ENCODE measurements at regions not wholly inside any gene's neighbourhood (a gene's known extent, or its start where the extent isn't known, plus 50 kb on each side); places are given as distances from the start of the nearest gene placed in this dataset.

DNA sequence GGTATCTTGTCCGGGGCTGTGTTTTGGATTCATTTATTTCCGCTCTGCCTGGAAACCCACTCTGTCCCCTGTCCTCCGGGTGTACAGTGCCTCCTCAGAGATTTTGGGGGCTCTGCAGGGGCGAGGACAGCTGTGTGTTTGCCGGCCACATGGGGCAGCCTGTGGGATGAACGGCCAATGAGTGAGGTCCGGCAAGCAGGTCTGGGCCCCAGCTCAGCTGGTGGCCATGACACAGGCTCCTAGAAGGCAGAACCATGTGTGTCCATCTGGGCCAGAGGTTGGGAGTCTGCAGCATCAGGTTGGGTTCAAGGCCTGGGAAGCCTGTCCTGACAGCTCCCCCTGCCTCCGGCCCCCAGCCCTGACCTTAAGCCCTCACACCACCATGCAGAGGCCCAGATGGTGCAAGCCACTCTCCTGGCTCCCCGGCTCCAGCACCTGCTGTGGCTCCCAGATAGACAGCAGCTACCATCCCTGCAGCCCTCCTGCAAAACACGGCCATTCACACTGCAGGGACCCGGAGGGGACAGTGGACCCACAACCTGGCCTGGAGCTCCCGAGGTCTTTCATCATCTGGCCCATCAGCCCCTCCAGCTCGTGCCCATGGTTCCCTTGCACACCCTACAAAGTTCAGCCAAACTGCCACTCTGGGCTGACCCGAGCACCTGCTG lies 220.1 kb upstream of the C14orf180 start:
- no peak for DNase-seq

DNA sequence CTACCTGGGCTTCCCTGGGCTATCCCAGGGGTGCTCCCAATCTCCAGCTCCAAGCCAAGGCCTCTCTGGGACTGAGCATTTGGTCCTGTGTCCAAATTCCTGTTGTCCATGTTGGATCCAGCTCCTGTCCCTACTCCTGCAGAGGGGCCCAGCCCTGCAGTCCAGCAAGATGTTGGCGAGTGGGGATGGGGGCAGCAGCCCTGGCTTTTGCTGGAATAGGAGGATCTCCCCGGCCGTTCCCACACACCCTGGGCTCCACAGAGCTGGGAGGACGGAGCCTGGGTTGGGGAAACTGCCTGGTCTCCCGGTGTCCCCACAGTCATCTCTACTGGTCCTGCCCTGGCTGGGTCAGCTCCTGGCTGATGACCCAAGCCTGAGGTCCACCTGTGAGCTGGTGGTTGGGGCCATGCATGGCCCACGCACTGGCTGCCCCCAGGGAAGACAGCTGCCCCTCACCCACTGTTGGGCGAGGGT lies 219.6 kb upstream of the C14orf180 start:
- DNase-seq, result no peak

DNA sequence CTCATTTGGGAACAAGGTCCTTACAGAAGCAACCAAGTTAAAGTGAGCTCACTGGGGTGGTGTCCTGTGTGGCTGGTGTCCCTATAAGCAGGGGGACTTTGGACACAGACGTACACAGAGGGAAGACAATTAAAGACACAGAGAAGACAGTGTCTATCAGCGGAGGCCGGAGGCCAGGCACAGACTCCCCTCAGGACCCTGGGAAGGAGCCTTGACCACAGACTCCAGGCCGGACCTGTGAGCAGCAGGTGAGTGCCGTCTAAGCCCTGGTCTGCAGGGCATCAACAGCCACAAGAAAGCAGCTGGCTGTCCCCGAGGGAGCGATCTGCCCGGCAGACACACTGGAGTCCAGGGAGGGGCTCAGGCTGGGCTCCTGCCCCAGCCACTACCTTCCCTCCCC lies 219.1 kb upstream of the C14orf180 start:
- DNase-seq, result no peak

DNA sequence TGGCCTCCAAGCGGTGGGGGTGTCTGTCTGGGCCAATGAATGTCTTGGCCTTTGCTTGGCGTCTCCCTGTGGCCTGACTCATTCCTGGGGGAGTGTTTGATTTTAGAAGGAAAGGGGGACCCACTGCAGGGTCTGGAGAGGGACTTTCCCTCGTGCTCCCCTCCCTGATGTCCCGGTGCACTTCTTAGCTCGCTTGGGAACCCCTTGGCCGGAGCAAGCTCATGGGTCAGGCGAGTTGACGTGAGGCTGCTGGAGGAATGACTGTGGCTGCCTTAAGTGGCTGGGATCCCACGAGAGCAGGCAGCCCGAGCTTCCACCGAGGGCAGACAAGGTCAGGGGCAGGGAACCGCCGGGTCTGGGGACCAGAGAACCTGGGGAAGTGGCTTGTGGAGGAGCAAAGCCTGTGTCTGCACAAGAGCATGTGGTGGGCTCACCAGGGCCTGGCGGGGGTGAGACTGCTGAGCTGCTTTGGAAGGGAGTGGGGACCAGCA lies 218.4 kb upstream of the C14orf180 start:
- no peak for DNase-seq

DNA sequence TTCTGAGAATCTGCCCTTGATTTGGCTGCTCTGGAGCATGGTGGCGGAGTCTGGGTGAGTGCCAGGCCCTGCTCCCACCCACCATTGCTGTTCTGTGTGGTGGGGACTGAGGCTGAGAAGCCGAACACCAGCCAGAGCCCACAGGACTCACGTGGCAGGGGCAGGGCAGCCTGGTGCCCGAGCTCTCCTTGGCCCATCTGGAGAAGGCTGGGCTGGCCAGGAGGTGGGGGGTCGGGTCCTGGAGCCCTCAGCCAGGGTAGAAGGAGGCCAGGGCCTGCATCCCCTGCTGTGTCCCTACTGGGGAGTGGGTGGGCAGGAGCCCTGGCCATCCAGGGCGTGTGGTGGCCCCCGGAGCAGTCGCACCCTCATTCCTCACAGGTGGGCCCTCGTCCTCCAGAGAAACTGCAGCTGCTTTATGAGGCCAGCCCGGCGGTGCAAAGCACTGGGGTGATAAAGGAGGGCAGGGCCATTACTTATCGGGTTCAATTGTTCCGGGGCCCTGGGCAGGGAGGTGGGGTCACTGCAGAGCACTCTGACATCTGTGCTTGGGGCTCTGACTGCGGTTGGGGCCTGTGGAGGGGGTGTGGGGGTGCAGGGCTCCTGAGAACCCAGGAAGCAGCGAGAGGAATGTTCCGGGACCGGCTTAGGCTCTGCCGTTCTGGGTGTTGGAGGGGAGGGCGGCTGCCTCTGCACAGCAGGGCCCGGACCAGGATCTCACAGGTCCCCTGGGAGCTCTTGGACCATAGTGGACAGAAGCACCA lies 217.5 kb upstream of the C14orf180 start:
- no peak for DNase-seq

DNA sequence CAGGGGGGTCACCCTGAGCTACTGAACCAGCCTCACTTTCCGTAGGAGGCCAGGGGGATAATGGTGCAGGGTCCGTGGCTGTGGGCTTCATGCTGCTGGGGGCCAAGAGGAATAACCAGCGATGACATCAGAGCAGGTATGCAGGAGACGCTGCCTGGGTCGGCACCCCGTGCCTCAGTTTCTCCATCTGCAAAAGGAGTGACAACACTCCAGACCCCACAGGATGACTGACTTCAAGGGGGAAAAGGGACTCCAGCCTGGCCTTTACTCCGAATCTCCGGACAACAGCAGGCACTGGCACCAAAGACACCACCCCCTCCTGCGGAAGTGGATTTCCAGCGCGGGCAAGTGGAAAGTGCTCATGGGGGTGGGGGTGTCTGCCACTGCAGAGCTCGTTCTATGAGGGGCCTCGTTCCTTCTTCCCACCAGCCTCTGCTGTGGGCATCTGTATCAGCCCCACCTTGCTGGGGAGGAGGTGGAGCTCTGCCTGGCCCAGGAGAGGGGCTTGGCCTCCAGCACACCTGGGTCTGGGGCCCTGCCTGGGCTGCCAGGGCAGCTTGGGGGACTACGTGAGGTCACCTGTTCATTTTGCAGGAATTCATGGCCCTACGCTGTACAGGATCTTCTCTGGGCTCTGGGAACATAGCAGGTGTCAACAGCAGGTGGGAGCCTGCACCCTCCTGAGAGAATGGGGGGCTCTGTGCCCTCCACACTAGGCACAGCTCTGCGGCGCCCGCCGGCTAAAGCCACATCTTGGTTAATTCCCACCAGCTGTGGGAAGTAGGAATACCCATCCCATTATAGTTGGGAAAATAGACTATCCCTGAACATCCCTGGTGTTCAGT lies 216.6 kb upstream of the C14orf180 start:
- no peak for DNase-seq

DNA sequence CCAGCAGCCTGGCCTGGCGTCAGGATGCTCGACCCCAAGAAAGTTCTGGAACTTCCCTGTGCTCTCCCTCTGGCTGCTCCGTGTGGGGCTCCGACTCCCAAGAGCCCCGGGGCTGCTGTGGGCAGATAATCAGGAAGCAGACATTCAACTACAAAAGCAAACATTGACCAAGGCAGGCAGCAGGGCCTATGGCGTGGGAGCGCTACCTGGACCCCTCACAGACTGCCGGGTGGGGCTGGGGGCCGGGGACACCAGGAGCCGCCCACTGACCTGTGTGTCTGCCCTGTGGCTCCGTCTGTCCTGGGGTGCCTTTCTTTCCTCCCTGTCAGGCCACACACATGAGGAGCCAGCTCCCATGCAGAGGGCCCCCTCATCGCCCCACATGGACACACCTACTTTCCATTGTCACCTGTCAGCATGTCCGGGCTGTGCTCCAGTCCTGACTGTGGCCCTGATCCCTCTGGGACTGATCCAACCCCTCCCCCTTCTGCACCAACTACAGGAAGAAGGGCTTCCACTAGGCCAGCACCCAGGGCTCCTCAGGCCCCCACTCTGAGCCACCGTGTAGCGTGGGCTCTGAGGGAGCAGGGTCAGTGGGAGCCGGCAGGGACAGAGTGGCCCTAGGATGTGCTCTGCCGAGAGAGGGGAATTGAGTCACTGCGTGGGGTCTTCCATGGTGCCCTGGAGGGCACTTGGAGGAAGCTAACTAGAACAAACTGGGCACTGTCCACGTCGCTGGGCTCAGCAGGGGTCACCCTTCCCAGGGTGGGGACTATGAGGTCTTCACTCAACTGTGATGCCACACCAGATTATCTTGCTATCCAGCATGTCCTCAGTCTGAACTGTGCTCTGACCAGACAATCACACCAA lies 215.4 kb upstream of the C14orf180 start:
- no peak for DNase-seq

DNA sequence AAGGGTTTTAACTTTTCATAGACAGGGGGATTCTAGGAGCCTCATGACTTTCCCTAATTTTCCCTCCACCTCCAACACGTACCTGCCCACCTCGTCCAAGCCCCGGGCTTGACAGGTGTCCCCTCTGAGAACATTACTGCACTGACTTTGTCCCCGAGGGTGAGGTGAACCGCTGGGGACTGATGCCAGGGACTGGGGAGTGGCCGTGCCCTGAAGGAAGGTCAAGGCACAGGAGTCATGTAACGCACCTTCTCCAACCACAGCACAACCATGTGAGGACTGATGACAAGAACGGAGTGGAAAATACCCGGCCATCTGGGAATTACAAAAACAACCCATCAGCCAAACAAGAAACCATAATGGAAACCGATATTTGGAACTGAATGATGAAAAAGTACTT lies 214.7 kb upstream of the C14orf180 start:
- DNase-seq, result no peak

DNA sequence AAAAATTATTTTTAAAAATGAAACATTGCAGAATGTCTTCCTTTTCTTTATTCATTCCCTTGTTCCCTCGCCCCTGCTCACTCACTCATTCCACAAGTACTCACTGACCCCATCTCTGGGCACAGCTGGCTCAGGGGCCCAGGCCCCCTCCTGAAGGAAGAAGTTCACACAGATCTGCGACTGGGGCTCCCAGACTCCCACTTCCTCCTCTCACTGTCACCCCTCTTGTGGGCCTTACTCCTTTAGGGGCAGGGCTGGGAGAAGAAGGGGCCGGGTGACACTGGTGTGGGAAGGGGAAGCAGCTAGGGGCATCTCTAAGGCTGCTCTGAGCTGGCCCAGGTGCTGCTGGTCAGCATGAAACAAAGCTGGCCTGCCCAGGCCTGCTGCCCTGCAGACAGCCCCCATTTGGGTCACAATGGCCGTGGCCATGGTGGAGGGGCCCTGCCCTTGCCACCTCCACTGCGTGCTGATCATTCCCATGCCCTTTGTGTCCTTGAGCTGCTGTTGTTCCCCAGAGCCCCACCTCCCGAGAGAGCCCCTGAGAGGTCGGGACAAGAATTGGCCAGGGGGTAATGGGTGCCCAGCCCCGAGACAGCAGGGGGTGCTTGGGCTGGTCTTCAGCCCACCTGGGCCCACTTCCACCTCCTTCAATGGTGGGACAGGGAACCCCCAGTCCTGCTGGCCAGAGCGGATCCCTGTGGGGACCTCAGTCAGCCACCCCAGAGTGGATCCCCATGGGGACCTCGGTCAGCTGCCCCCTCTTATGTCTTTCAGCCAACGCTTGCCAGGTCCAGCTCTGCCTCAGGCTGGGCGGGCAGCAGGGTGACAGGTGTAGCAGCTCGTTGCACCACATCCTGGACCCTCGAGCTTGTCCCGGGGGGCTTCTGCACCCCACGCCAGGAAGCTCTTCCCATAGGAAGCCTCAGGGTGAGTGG lies 212.4 kb upstream of the C14orf180 start:
- no peak for DNase-seq

DNA sequence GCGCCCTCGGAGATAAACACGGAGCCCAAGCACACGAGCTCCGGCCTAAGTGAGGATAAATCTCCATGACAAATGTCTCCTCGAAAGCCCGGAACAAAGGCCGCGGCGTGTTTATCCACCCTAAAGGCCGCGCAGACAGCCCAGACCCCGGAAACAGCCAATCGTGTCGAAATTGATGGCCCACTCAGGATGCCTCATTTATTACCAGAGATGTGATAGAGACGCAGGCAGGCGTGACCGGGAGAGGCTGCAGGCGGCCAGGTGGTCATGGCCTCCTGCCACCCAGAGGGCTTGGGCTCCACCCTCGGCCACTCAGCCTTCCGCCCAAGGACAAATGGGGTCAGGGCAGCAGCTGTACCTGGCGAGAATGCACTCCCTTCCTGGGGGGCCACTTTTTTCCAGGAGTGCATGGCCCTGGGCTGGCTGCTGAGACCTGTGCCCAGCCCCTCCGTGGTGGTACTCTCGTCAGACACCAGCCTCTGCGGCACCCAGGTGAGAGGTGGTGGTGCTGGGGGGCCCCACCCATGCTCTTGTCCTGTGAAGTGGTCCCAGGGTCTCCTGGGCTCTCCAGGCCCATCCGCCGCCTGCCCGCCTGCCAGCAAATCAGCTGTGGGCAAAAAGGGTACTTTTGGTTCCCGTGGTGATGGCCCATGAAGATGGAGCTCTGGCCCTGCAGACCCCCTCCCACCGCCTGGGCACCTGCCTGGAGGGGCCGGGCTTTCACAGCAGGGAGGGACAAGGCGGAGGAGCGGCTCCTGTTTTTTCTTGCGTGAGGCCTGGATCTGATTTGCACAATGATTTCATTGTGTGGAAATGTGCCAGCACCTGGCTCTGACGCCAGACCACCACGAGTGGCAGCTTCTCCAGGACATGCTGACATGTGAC lies 211.5 kb upstream of the C14orf180 start:
- DNase-seq, result no peak

DNA sequence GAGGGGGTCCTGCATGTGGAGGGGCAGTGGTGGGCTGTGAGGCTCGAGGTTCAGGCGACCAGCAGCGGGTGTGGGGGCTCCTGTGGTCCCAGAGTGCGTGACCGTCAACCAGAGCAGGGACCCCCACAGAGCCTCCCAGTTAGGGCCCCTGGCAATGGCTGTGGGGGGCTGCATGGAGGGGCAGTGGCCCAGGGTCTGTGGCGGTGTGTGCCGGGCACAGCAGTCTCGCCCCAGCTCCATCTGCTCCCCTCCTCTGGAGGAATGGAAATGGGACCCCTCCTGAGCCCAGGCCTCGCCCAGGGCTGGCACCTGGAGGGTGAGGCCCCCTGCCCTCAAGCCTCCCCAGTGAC lies 210.8 kb upstream of the C14orf180 start:
- DNase-seq, result no peak

DNA sequence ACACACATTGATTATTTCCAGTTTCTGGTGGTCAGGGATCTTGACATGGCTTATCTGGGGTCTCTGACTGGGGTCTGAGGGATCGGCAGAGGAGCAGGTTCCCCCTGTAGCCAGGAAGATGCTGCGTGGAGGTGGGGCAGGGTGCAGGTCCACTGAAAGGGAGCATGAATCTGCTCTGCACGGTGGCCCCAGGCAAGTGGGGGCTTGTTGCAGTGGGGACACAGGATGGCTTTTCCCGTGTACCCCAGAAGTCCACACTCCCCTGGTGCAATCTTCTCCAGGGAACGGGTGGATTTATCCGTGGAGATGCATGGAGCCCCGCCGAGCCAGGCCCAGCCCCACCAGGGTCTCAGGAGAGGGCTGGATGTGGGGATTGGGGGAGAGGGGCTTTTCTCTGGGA lies 210.4 kb upstream of the C14orf180 start:
- DNase-seq, result no peak

DNA sequence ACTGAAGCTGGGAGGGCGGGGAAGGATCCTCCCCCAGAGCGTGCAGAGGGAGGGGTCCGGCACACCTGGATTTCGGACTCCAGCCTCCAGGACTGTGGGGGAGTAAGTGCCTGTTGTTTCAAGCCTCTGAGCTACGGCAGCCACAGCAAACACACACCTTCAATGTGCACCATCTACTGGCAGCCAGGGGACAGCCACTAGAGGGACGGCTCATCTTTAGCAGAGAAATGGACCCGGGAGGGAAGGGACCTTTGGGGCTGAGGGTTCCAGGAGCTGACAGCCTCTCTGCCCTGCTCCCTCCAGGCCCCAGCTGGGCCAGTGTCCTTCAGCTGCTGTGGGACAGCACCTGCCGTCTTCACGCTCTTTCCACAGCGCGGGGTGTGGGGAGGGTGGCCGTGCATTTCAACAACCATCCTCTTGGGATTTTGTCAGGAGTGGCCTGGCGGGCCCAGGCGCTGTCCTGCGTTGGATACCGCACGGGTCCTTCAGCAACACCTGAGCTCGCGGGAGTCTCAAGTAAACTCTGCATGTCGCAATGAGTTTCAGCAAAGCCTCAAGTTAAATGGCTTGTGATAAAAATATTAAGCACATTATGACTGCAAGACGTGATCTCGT lies 209.2 kb upstream of the C14orf180 start:
- DNase-seq, result no peak

DNA sequence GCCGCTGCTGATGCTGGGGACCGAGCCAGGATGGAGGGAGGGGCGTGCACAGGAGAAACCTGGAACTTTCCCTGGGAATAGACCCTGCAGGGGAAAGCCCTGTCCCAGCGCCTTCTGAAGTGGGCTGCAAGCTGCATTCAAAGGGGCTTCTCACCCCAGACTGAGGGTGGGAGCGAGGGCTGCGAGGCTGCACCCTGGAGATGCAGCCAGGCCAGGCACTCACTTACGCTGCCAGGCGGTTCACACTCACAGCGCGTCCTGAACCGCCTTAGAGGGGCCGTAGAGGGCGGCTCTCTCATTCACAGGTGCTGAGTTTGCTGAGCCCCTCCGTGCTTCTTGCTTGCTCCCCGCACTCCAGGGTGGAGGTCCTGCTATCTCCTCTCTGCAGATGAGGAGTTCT lies 208.5 kb upstream of the C14orf180 start:
- no peak for DNase-seq

DNA sequence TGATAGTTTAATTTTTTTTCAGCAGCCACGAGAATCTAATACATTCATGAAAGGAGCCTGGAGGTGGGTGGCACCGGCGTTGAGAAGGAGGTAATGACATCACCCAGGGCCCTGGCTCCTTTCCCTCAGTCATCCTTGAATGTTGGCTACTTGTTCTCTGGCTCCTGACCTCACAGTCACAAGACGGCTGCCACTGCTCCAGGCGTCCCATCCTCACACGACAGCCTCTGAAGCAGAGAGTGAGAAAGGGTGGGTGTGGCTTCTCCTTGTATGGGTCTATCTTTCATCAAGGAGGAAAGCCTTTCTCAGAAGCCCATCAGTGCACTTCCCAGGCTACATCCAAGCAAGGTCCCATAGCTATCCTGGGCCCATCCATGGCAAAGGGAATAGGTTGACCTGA lies 207.6 kb upstream of the C14orf180 start:
- no peak for DNase-seq

DNA sequence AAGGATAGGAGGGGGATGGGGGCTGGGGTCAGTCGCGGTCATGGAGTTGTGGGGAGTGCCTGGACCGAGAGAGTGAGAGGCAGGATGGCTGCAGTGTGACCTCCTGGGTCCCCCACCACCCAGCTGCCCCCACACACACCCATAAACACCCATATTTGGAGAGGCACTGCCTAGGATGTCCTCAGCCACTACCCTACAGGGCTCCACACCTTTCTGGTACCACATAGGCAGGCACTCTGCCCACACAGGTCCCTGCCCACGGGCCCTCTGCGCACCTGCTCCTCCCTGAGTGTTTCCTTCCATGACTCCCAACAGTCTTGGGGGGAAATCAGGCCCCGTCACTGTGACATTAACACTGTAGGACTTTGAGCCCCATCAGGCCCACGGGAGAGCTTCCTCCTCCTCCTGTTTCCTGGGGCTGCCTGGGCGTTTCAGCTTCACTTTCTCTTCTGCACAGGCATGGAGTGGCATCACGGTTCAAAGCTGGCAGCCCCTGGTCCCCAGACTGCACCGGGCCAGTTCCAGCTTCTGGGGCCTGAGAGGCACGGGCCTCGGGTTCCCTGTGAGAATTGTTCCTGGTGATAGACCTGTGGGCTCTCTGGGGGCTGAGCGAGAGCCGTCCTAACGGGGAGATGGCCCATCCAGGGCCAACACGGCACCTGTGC lies 207.0 kb upstream of the C14orf180 start:
- DNase-seq, result no peak

DNA sequence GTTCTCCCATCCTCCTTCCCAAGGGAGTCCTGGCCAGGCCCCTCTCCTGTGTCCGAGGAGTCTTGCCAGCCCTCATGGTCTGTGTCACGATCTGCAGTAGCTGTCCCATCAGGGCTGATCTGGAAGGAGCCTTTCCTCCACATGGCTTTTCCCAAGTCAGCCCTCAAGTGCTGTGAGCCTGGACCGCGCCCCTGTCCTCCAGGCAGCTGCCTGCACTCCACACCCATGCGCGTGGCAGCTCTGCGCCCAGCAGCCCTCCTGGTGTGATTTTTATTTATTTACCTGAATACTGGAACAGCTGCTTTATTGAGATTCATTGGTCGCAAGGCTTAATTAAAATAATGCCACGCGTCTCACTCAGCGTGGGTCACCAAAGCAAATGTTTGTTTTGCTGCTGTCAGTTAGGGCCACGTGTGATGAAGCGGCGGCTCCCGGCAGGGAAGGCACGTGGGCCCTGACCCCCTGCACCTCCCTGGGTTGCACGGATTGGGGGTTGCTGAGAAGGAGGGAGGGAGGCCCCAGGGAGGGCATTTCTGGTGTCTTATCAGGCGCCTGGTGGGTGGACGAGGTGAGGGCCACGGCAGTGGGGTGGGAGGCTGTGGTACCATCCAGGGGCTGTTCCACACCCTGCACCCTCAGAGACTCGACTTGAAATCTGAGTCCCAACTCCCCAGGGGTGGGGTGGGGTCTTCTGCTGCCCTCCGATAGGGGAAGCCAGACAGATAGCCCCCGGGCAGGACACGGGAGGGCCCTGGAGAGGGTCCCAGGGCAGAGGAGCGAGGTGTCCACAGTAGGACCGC lies 206.3 kb upstream of the C14orf180 start:
- DNase-seq, result no peak
